Esophagus muscularis mucosa (tissue), 3 donors: ENCODE measurements at regions not wholly inside any gene's neighbourhood (a gene's known extent, or its start where the extent isn't known, plus 50 kb on each side); places are given as distances from the start of the nearest gene placed in this dataset.

ENCODE experiments used
- CTCF ChIP-seq, 3 experiments: fragments of 200-600 bp in 2 of 3; fragments of 450-650 bp in 1 of 3; sonication (generic) in 2 of 3; IDR thresholded peaks; one replicate each; pipeline ENCODE4 v1.5.1; 2017 to 2019; ENCODE audit warnings: antibody characterized with exemption in 3 of 3, mild to moderate bottlenecking in 2 of 3, moderate library complexity in 1 of 3
- POLR2A ChIP-seq: fragments of 450-650 bp; IDR thresholded peaks from one replicate; pipeline ENCODE4 v1.6.1; 2017; ENCODE audit warnings: antibody characterized with exemption, moderate library complexity, mild to moderate bottlenecking, low read depth

- TF ChIP-seq CTCF (IDR thresholded peaks at IDR 0.05) (no peak), POLR2A (no peak)
These were observed 89.5 kb downstream of the SUCNR1 start for GRCh38 chr3:151962912-151963311.
